HG03460 (cell line): ENCODE measurements at regions not wholly inside any gene's neighbourhood (a gene's known extent, or its start where the extent isn't known, plus 50 kb on each side); places are given as distances from the start of the nearest gene placed in this dataset.
"Not testable (repeated sequence)": the region's sequence is repeated elsewhere in the genome, so short reads cannot be mapped to it uniquely, and the experiment has no call there.

Experiments used
- ATAC-seq: cut with Tn5 transposase; IDR thresholded peaks from one replicate; pipeline ENCODE4 v1.9.1; 2021; ENCODE audit not compliant: unreplicated experiment

GRCh38 chr2:129014432-129014831, 695.8 kb upstream of the HS6ST1 start:
- no peak for ATAC-seq

GRCh38 chr2:129015397-129016285, 697.0 kb upstream of the HS6ST1 start:
- no peak for ATAC-seq

- ATAC-seq = no peak
Observed at GRCh38 chr2:129016972-129017371, 698.3 kb upstream of the HS6ST1 start.

- ATAC-seq = no peak
Observed at GRCh38 chr2:129024796-129025195, 706.1 kb upstream of the HS6ST1 start.

GRCh38 chr2:129035992-129036391, 717.3 kb upstream of the HS6ST1 start:
- ATAC-seq = no peak

- not testable (repeated sequence) for ATAC-seq
Observed at GRCh38 chr2:129043677-129044076, 725.0 kb upstream of the HS6ST1 start.

GRCh38 chr2:129046475-129046874, 727.8 kb upstream of the HS6ST1 start:
- not testable (repeated sequence) for ATAC-seq

GRCh38 chr2:129050101-129050500, 731.4 kb upstream of the HS6ST1 start:
- ATAC-seq = no peak

GRCh38 chr2:129055242-129055641, 736.6 kb upstream of the HS6ST1 start:
- ATAC-seq = no peak

- ATAC-seq = no peak
Observed at GRCh38 chr2:129055824-129056223, 737.2 kb upstream of the HS6ST1 start.

- no peak for ATAC-seq
Observed at GRCh38 chr2:129056309-129056958, 737.8 kb upstream of the HS6ST1 start.

GRCh38 chr2:129056959-129057317, 738.3 kb upstream of the HS6ST1 start:
- no peak for ATAC-seq

GRCh38 chr2:129058981-129059380, 740.3 kb upstream of the HS6ST1 start:
- ATAC-seq = no peak

- ATAC-seq = no peak
Observed at GRCh38 chr2:129059476-129059875, 740.8 kb upstream of the HS6ST1 start.

GRCh38 chr2:129061069-129061768, 742.6 kb upstream of the HS6ST1 start:
- no peak for ATAC-seq

GRCh38 chr2:129061769-129062121, 743.1 kb upstream of the HS6ST1 start:
- ATAC-seq = no peak

GRCh38 chr2:129062146-129062912, 743.7 kb upstream of the HS6ST1 start:
- no peak for ATAC-seq

GRCh38 chr2:129067070-129067469, 748.4 kb upstream of the HS6ST1 start:
- ATAC-seq = no peak

GRCh38 chr2:129067953-129068352, 749.3 kb upstream of the HS6ST1 start:
- ATAC-seq = no peak

- ATAC-seq = no peak
Observed at GRCh38 chr2:129068543-129068942, 749.9 kb upstream of the HS6ST1 start.
